Mucosa of descending colon (tissue), 3 donors: ENCODE measurements at regions not wholly inside any gene's neighbourhood (a gene's known extent, or its start where the extent isn't known, plus 50 kb on each side); places are given as distances from the start of the nearest gene placed in this dataset.

ENCODE experiments used
- ATAC-seq: fragments of 200-7000 bp; cut with Tn5 transposase; one replicate; pipeline ENCODE4 v1.9.1; 2020; ENCODE audit warnings: mild to moderate bottlenecking, moderate library complexity
- DNase-seq, 3 donors: peaks; one replicate each; pipeline ENCODE4 v3.0.0-alpha.2; 2020
- H3K36me3 ChIP-seq: fragments of 200-600 bp; one replicate; pipeline ENCODE4 v1.8.0; 2021; ENCODE audit warnings: low read depth, mild to moderate bottlenecking
- H3K4me1 ChIP-seq: fragments of 200-600 bp; one replicate; pipeline ENCODE4 v1.8.0; 2021; ENCODE audit warnings: low read depth, mild to moderate bottlenecking
- H3K4me3 ChIP-seq: fragments of 200-600 bp; one replicate; pipeline ENCODE4 v1.8.0; 2021; ENCODE audit warnings: mild to moderate bottlenecking
- H3K9me3 ChIP-seq: fragments of 200-600 bp; one replicate; pipeline ENCODE4 v1.8.0; 2021; ENCODE audit warnings: mild to moderate bottlenecking
- CTCF ChIP-seq: fragments of 200-600 bp; IDR thresholded peaks from one replicate; pipeline ENCODE4 v1.8.0; 2022; ENCODE audit warnings: antibody characterized with exemption, mild to moderate bottlenecking
- intact Hi-C, 2 donors: fragments of 100-400 bp; cut with DNase I in 1 of 2; cut with micrococcal nuclease in 1 of 2; formaldehyde crosslinking; loops; one replicate each; pipeline versions ENCODE4 v1.11.0 to v1.11.1; 2022; cut with DNase I, micrococcal nuclease
- donor health status: DM: no; HTN: no; CAD: no; lungs with moderate emphysema.
- donor health status: DM: no; HTN: no; CAD: no.
- donor health status: DM: no; HTN: yes; CAD: no.

GRCh38 chr5:173523388-173523787 is 93.1 kb downstream of the BOD1 start:
- intact Hi-C loops, result no loop called here
- DNase-seq, result no peak
- TF ChIP-seq CTCF, result no peak

GRCh38 chr5:173522518-173522917 is 93.9 kb downstream of the BOD1 start:
- Histone ChIP-seq H3K4me1 (no peaks in the 10 kb centered on the region), H3K36me3 (no peaks in the 10 kb centered on the region), H3K4me3 (no peak overlapping the region), H3K9me3 (peaks cover 3% of the 10 kb centered on the region)
- no peak for ATAC-seq
- intact Hi-C loops, result no loop called here
- DNase-seq, result no peak
- no peak for TF ChIP-seq CTCF

More at GRCh38 chr5:173523388-173523787, 93.1 kb downstream of the BOD1 start:
- no peak for ATAC-seq
- no peaks in the 10 kb centered on the region for H3K4me1 ChIP-seq
- H3K9me3 ChIP-seq, result peaks cover 3% of the 10 kb centered on the region
- no peak overlapping the region for H3K4me3 ChIP-seq
- H3K36me3 ChIP-seq, result no peaks in the 10 kb centered on the region

GRCh38 chr5:173518856-173519255 is 97.6 kb downstream of the BOD1 start:
- no peak for DNase-seq
- intact Hi-C loops, result no loop called here
- no peak overlapping the region for H3K4me3 ChIP-seq
- H3K4me1 ChIP-seq, result no peaks in the 10 kb centered on the region
- TF ChIP-seq CTCF, result no peak
- ATAC-seq, result no peak
- peaks cover 3% of the 10 kb centered on the region for H3K9me3 ChIP-seq
- no peaks in the 10 kb centered on the region for H3K36me3 ChIP-seq

DNA sequence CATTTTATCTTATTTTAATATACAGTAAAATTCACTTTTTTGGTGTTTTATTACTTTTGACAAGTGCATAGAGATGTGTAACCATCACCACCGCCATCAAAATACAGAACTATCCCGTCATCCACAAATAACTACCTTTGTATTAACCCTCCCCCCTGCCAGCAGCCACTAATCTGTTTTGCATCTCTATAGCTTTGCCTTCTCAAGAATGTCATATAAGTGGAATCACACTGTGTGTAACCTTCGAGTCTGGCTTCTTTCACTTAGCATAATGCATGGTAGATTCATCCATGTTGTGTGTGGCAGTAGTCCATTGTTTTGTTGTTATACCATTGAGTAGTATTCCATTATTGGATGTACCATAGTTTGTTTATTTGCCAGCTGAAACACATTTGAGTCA is 98.8 kb downstream of the BOD1 start:
- Histone ChIP-seq H3K36me3 (no peaks in the 10 kb centered on the region), H3K4me3 (no peak overlapping the region), H3K9me3 (peaks cover 3% of the 10 kb centered on the region), H3K4me1 (no peaks in the 10 kb centered on the region)
- ATAC-seq (no peak), DNase-seq (no peak)
- intact Hi-C loops, result no loop called here
- TF ChIP-seq CTCF, result no peak

DNA sequence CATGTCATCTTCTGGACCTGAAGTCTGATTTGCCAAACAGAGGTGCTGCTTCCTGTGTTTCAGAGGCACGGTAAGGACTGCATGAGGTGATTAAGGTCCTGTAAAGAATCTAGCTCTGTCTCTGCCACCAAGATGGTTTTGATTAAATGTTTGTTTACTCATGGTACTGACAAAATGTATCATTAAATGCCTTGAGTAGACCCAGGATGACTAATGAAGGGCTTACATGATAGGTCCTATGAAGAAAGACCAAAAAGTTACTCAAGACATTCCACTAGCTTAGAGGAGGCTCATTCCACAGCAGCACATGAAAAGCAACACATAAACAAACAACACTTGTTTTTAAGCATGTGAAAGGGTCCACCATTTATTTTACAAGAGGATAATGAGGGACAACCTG is 100.9 kb downstream of the BOD1 start:
- no peaks in the 10 kb centered on the region for H3K4me1 ChIP-seq
- H3K9me3 ChIP-seq, result peaks cover 1% of the 10 kb centered on the region
- H3K4me3 ChIP-seq, result no peak overlapping the region
- ATAC-seq (no peak), DNase-seq (no peak)
- no peak for TF ChIP-seq CTCF
- no peaks in the 10 kb centered on the region for H3K36me3 ChIP-seq
- intact Hi-C loops, result no loop called here

GRCh38 chr5:173514661-173515060 is 101.8 kb downstream of the BOD1 start:
- DNase-seq, result no peak
- Histone ChIP-seq H3K4me3 (no peak overlapping the region), H3K4me1 (no peaks in the 10 kb centered on the region), H3K36me3 (no peaks in the 10 kb centered on the region), H3K9me3 (no peaks in the 10 kb centered on the region)
- ATAC-seq, result no peak
- intact Hi-C loops, result no loop called here
- no peak for TF ChIP-seq CTCF
